Superior temporal gyrus (tissue), 1 donor: ENCODE measurements at regions not wholly inside any gene's neighbourhood (a gene's known extent, or its start where the extent isn't known, plus 50 kb on each side); places are given as distances from the start of the nearest gene placed in this dataset.
"Not testable (repeated sequence)": the region's sequence is repeated elsewhere in the genome, so short reads cannot be mapped to it uniquely, and the experiment has no call there.

Source experiments
- DNase-seq: peaks from one replicate; pipeline ENCODE4 v3.0.0-alpha.2; 2016; ENCODE audit errors: extremely low spot score

DNA sequence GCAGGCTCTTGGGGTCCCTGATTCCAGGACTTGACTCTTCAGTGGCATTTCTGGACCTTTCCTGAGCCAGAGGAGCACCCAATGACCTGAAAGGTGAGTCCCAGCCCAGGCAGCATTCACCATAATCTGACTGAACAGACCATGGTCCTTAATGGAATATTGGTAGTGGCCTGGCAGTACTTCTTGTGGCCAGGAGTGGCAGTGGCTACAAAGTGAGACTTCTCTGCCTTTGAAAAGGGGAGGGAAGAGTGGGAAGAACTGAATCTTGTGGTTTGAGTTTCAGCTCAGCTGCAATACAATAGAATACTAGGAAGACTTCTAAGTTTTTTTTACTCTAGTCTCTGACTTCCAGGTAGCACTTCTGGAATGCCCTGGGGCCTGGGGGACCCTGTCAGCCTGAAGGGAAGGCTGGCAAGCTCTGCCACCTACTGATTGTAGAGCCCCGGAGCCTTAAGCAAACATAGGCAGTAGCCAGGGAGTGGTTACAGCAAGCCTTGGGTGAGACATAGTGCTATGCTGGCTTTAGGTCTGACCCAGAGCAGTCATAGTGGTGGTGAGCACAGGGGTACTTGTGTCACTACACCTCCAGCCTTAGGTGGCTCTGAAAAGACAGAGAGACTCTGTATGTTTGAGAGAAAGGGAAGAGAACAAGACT, 674.2 kb upstream of the MANEA start:
- no peak for DNase-seq

DNA sequence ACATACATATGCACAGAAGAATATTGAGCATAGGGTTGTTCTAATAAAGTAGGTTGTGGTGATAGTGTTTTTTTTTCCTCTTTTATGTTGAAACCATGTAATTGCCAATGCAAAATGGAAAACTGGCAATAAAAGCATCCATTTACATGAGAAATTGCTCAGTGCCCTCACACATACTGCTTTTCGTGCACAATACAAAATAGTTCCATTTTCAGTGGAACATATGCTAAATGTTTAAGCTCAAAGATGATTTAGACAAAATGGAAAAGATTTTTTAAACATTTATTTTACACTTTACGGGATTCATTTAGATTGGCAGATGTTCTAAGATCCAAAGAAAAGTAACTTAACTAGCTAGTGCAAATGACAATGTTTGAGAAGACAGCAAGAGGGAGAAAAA, 678.1 kb upstream of the MANEA start:
- no peak for DNase-seq

DNA sequence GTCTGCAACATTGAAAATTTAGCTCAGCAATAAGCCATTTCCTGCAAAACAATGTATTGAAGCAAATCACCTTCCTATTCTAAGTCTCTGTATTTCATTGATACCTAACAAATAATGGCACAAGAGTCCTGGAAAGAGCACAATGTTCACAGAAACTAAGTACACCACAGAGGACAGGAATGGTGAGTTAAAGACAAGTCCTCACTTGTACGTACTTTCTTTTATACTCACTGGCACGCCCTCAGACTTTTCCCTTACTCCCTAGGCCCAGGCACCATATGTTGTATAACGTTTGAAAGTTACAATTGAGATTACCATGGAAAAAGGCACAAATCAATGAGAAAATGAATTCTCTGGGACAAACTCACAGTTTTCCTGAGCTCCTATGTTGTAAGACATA, 683.0 kb upstream of the MANEA start:
- no peak for DNase-seq

DNA sequence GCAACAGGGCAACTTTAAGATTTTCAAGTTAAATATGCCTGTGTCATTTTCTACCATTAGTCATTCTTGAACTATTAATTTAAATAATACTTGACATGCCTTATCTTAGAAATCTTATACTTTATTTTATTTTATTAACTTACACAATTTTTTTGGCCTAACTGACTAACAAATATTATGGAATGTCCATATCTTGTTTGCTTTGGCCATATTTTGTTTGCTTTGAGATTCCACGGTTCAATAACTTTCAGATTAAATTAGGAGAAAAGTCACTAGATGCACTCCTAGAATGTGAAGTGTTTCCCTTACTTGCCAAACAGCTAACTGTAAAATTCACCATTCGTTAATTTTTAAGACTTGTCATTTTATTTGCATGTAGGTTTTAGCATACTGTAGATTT, 684.0 kb upstream of the MANEA start:
- DNase-seq: no peak

DNA sequence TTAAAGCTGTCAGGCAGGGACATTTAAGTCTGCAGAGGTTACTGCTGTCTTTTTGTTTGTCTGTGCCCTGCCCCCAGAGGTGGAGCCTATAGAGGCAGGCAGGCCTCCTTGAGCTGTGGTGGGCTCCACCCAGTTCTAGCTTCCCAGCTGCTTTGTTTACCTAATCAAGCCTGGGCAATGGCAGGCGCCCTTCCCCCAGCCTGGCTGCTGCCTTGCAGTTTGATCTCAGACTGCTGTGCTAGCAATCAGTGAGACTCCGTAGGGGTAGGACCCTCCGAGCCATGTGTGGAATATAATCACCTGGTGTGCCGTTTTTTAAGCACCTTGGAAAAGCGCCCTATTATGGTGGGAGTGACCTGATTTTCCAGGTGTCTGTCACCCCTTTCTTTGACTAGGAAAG, 703.5 kb upstream of the MANEA start:
- not testable (repeated sequence) for DNase-seq

DNA sequence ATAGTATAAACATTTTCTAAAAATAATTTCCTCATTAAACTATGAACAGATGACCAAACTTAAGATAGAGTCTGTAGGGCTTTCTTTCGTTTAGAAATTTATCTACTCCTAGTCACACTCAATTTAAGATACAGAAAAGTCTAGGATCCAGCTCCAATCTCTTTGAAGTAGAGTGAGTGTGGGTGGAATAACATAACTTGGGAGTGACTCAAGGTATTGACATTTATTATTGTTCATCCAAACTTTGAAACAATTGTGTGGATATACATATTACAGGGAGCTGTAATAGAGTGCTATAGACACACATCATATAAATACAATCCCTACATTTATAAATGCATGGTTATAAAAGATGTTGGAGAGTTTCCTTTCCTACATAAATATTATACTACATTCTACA, 715.2 kb upstream of the MANEA start:
- DNase-seq: no peak

DNA sequence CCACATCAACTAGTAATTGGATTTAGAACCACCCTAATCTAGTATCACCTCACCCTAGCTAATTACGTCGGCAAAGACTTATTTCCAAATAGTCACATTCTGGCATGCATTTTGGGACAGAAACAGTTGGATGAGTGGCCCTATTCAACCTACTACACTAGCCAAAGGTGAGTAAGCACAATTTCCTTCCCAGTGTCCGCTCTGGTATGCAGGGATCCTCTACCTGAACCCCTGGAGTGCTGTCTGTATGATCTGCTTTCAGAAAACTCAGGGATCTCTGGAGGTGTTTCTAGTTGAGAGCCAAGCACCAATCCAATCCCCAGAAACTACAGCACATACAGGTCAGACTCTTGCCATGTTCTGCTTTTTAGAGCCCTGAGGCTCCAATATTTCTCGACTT, 717.4 kb upstream of the MANEA start:
- DNase-seq: no peak

DNA sequence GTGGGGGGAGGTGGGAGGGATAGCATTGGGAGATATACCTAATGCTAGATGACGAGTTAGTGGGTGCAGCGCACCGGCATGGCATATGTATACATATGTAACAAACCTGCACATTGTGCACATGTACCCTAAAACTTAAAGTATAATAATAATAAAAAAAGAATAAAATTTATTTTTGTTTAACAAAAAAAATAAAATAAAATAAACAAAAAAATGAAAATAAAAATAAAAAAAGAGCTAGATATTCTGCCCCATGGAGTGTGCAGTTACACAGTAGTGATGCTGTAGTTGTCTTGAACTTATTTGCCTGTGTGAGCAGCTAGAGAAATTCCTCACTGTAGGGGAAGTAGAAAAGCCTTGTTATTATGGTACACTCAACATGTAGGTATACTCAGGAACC, 720.3 kb upstream of the MANEA start:
- DNase-seq: not testable (repeated sequence)

DNA sequence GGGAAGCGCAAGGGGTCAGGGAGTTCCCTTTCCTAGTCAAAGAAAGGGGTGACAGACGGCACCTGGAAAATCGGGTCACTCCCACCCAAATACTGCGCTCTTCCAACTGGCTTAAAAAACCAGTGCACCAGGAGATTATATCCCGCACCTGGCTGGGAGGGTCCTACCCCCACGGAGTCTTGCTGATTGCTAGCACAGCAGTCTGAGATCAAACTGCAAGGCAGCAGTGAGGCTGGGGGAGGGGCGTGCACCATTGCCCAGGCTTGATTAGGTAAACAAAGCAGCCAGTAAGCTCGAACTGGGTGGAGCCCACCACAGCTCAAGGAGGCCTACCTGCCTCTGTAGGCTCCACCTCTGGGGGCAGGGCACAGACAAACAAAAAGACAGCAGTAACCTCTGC, 726.0 kb upstream of the MANEA start:
- DNase-seq: not testable (repeated sequence)

DNA sequence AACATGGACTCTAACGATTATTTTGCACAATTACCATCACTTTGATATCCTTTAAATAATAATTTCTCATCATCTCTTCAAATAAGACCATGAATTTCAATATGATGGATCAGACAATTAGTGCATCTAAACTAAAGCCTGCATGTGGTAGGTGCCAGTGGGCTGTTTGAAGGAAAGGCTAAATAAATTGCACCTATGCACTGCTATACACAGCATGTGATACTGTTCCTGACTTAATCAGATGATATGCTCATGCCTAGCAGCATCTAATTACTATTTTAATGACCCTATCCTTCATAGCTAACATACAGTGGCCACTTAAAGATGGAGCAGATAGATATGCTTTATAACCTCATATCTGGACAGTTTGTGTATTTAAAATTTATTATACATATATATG, 731.6 kb upstream of the MANEA start:
- DNase-seq: no peak

DNA sequence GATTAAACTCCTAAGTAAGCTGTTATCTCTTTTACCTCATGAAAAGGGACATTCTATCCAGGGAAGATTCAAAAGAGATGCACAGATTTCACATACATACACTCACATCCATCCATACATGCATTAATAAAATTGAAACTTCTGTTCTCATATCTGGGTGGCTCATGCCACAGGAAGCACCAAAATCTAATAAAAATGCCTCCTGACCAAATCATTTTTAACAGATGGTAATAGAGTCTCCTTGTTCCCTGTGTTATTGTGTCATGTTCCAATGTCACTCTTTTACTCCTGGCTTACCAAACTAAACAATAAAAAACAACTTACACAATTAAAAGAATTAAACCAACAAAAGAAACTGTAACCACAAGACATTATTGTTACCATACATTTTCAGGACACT, 742.1 kb upstream of the MANEA start:
- no peak for DNase-seq

DNA sequence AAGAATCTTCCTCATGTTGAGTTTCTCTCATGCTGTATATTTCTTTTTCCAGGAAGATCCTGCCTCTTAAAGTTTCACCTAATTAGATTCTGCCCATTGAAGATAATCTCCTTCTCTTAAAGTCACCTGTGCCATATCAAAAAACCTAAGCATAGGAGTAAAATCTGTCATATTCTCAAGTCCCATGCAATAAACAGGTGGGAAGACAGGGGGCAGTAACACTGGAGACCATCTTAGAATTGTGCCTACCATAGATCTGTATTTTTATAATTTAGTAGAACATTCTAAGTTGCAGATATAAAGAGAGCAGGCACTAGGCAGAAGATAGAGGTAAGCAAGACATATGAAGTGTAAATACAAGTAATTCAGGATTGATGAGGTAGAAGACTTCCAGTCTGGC, 763.5 kb upstream of the MANEA start:
- DNase-seq: no peak

DNA sequence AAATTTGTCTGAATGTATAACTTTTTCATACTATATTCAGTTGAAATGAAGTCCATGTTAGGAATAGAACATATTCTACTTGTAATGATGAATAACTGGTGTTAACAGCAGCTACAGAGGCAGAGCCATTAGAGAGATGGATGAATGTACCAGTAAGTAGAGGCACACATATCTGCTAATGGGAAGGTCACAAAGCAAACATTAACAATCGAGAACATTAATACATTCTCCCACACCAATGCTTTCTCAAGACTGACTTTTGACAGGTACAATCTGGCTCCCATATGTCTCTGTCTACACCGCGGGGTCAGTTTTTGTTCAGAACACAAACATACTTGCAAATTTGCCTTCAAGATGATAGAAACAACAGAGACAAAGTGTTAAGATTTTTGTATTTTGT, 776.0 kb upstream of the MANEA start:
- no peak for DNase-seq

DNA sequence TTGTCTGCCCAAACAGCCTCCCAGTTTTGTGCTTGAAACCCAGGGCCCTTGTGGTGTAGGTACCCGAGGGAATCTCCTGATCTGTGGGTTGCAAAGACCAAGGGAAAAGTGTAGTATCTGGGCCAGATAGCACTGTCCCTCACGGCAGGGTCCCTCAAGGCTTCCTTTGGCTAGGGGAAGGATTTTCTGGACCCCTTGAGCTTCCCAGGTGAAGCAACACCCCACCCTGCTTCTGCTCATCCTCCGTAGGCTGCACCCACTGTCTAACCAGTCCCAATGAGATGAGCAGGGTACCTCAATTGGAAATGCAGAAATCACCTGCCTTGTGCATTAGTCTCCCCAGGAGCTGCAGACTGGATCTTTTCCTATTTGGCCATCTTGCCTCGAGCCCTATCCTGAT, 791.8 kb upstream of the MANEA start:
- no peak for DNase-seq

DNA sequence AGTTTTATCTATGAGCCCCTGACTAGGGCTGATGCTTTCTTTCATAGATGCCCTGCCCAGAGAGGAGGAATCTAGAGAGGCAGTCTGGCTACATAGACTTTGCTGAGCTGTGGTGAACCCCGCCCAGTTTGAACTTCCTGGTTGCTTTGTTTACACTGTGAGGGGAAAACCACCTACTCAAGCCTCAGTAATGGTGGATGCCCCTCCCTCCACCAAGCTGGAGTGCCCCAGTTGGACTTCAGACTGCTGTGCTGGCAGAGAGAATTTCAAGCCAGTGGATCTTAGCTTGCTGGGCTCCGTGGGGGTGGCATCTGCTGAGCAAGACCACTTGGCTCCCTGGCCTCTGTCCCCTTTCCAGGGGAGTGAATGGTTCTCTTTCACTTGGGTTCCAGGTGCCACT, 792.3 kb upstream of the MANEA start:
- not testable (repeated sequence) for DNase-seq

DNA sequence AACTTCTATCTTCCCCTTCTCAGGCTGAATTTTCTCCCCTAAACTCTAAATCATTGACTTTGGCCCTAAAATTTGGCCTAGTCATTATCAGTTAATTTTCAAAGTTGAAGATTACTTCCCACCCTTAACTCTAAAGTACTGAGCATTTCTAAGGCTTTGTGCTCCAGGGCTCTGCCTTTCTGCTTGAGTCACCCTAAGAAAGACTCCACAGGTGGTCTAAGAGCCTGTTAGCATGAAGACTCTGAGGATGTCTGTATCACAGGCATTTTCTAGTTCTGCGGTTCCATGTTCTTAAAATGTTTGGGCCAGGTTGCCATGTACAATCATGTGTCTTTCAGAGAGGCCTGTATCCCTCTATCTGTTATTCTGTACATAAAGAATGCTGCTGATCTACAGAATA, 808.1 kb upstream of the MANEA start:
- no peak for DNase-seq

DNA sequence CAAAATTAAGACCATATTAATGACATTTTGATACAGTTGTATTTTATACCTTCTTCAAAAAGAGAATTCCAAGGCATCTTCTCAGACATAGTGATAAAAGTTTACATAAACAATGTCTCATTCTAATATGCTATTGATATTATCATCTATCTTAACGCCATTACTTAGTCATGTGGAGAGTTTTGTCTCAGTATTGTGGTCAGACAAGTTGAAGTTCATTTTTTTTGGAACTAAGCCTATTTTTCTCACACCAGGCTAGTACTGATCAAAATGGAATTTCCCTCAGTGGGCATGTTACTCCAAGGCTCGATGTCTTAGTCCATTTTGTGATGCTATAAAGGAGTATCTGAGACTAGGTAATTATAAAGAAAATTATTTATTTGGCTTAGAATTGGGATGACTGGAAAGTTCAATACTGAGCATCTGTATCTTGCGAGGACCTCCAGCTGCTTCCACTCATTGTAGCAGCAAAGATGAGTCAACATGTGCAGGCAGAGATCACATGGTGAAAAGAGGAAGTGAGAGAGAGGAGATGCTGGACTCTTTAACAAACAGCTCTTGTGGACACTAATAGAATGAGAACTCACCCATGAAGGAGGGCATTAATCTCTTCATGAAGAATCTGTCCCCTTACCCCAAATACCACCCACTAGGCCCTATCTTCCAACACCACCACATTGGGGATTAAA, 825.5 kb upstream of the MANEA start:
- no peak for DNase-seq

DNA sequence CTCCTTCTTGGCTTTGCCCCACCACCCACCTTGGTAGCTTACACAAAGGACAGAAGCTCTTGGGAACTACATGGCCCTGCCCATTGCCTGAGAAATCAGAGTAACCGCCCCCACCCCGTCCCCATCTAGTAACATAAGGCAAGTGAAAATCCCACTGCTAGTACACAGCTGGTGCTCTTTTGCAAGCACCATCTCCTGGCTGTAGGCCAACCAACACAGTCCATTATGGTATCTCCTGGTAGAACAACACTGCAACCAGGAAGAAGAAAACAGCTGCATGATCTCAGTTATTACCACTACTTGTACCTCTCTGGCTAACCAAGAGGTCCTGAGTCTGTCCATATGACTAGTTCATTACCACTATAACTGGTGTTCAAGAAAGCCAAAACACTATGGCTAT, 841.1 kb upstream of the MANEA start:
- DNase-seq: no peak

DNA sequence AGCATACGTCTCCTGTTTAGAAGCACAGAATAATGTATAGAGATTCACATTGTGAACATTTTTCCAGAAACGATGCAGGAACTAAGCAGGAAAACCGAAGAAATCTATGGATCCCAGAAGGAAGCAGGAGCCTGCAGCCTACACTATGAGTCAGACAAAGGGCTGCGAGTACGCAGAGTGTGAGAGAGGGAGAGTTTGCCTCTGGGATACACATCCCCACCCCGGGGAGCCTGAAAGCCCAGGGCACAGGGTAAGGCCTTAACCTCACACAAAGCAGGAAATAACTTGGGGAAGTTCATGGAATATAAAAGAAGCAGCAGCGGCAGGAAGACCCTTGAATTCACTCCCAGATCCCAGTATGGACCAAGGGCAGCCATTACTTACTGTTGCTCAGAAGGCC, 842.1 kb upstream of the MANEA start:
- no peak for DNase-seq

DNA sequence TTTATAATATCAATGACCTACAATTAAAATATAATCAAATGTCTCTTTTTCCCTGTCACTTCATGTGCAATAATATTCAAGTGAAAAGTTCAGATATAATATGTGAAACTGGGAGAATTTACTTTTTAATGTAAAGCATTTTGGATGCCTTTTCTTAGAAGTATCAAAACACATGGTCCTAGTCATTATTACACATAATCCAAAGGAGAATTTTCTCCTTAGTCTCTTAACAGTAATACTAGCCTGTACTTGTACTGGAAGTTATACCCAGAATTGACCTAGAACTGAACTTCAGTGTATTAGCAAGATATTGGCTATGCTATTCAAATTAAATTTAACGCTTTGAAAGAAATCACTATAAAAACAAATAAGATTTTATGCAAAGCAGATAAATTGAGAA, 842.6 kb upstream of the MANEA start:
- DNase-seq: no peak

DNA sequence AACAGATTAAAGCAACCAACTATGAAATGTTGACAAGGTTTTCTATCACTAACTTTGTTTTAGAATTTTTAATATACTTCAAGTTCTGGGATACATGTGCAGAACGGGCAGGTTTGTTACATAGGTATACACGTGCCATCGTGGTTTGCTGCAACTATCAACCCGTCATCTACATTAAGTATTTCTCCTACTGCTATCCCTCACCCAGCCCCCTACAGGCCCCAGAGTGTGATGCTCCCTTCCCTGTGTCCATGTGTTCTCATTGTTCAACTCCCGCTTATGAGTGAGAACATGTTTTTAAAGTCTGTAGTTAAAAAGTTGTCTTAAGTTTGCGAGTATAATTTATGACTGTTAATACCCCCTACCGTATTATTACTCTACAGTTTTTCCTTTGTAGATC, 844.3 kb upstream of the MANEA start:
- no peak for DNase-seq

DNA sequence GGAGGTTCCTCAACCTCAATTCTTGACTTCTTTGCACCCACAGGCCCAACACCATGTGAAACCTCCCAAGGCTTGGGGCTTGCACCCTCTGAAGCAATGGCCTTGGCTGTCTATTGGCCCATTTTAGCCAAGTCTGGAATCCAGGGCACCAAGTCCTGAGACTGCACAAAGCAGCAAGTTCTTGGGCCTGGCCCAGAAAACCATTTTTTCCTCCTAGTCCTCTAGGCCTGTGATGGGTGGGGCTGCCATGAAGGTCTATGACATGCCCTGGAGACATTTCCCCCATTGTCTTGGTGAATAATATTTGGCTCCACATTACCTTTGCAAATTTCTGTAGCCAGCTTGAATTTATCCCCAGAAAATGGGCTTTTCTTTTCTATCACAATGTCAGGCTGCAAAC, 849.6 kb upstream of the MANEA start:
- DNase-seq: no peak

DNA sequence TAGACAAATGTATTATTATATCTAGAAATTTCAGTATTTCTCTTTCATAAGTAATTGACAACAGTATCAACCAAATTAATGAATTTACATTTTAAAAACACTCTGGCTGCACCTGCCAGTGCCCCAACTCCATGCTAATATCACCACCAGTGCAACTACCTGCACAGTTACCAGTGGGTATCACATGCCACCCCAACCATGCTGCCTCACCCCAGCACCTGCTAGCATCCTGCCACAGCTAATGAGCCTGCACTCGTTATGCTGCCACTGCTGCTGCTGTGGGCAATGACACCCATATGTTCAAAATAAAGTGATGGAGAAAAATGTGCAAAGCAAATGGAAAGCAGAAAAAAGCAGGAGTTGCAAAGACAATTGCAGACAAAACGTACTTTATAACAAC, 855.9 kb upstream of the MANEA start:
- no peak for DNase-seq

DNA sequence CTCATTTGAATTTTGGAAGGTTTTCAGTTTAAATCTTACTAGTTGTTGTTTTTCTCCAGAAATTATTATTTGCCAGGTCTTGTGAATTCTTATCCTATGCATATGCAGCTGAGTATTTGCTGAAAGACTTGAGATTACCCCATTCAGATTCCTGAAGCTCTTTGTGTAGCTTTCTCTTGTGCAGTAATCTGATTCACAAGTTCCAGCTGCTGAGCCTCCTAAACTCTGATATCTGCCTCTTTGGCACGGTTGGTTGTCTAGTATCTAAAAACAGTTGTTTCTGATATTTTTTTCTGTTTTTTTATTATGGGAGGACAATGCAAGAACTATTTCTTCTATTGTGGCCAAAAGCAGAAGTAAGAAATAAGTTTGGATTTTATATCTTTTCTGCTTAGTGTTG, 863.9 kb upstream of the MANEA start:
- DNase-seq: no peak
